Activated CD4-positive, alpha-beta T cell treated with anti-CD3 and anti-CD28 coated beads for 1 hour (primary cell): ENCODE measurements at regions not wholly inside any gene's neighbourhood (a gene's known extent, or its start where the extent isn't known, plus 50 kb on each side); places are given as distances from the start of the nearest gene placed in this dataset.

Source experiments
- DNase-seq: peaks from one replicate; pipeline ENCODE4 v3.0.0-alpha.2; 2020

- no peak for DNase-seq
Measured at GRCh38 chr2:64857581-64858471, 131.4 kb upstream of the SLC1A4 start.

GRCh38 chr2:64858541-64859311 lies 130.5 kb upstream of the SLC1A4 start:
- no peak for DNase-seq

- no peak for DNase-seq
Measured at GRCh38 chr2:64859312-64860212, 129.6 kb upstream of the SLC1A4 start.

DNA sequence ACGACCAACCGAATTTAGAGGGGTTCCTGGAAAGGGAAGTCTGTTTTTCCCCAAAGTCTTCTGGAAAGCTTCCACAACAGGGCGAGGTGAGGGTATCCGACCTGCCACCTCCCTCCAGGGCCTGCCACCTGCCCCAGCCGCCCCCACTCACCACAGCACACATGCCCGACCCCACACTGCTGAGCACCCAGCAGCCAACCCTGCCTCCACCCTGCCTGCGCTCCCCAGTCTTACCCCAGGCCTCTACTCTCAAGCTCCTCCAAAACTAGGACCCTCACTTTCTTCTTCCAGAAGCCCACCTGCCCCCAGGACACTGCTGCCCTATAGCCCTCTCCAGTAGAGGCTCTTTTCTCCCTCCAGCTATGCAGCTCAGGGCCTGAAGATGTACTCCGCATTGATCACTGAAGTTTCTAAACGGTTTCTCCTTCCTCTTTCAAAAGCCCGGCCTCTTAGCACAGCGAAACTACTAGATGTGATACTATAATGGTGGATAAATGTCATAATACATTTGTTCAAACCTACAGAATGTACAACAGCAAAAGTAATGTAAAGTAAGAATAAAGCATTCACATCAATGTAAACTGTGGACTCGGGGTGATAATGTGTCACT lies 128.8 kb upstream of the SLC1A4 start:
- DNase-seq = no peak

DNA sequence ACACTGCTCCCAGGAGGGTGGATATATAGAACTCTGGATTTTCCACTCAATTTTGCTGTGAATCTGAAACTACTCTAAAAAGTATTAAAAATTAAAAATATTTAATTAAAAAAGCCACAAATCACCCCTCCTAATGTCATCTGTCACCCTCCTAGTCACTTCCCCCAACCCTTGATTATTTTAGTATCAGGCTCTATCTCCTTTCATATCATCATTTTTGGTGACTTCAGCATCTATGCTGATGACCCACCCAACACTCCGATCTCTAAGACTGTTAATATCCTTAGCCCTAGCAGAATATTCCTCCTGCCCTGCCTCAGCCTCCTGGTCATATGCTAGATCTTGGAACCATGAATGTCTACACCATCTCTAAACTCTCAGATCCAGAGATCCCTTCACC lies 128.3 kb upstream of the SLC1A4 start:
- DNase-seq = no peak

GRCh38 chr2:64861452-64862397 lies 127.5 kb upstream of the SLC1A4 start:
- DNase-seq = no peak

DNA sequence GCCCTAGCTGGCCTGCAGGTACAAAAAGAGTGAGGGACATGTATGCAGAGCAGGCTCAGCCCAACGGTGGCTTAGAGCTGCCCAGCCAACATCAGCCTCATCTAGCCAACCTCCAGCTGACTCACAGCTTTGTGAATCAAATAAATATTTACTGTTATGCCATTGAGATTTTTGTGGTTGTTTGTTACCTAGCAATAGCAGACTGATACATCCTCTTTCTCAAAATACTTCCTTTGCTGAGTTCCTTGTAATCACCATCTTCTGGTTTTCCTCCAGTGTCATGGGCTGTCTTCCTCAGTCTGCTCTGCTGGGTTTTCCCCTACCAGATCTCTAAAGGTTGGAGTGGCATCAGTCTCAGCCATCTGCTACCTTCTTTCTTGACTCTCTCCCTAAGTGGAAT lies 126.6 kb upstream of the SLC1A4 start:
- DNase-seq = no peak

GRCh38 chr2:64863097-64863820 lies 125.9 kb upstream of the SLC1A4 start:
- no peak for DNase-seq

DNA sequence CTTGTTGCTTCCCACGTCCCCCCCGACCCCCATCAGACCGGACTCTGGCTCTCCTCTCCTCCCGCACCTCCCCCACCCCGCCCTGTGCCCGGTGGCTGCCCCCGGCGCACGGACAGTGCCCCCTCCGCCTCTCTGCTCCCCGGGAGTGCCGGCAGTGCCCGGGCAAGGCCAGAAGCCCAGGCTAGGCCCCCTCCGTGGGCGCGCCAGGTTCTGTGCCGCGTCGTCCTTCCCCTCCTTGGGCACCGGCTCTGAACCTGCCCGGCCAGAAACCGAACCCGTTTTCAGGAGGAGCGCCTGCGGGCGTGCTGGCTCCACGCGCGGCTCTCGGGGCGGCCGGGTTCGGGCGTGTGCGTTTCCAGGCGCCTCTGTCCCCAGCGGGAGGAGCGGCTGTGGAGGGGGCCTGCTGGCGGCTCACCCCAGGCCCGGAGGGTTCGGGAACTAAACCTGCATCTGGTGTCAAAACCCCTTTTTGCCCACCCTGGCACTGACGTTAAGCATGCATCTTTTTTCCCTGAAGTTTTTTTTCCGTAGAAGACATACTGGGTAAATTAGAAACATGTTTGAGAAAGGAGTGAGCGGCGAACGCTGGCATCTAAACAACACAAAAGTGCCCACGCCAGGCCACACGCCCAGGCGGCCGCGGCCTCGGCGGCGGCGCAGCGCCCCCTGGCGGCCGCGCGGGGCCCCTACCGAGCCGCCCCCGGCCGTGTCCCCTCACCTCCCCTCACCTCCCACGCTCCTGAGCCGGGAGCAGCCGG lies 123.9 kb upstream of the SLC1A4 start:
- DNase-seq = peak; percentile 52

GRCh38 chr2:64865831-64866345 lies 123.3 kb upstream of the SLC1A4 start:
- no peak for DNase-seq

- DNase-seq = no peak
Measured at GRCh38 chr2:64866797-64867196, 122.4 kb upstream of the SLC1A4 start.

DNA sequence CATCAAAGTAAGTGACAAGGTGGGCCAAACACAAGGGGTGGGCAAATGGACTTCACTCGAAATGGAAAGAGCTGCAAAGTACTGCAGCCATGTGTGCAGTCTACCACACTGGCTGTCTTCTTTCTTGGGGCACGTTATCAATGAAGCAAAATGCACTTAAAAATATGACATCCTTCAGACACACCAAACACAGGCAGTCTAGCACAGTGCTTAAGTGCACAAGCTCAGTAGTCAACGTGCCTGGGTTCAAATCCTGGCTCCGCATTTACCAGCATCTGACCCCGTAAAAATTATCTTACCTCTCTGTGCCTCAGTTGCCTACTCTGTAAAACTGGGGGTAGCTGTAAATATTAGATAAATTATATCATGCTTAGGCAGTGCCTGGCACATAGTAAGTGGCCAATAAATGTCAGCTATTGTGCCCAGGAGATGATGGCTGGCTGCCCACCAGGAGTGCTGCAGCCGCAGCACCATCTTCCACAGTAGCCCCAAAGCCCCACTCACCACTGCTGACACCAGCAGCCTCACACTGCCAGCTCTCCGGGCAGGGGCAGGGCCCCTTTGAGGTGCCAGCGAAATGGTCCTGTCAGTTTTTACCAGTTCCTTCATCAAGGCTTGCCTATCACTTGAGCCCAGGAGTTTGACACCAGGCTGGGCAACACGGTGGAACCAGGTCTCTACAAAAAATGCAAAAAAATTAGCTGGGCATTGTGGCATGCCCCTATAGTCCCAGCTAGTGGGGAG lies 121.8 kb upstream of the SLC1A4 start:
- DNase-seq = no peak

GRCh38 chr2:64869126-64869525 lies 120.1 kb upstream of the SLC1A4 start:
- DNase-seq = no peak

GRCh38 chr2:64873472-64873924 lies 115.7 kb upstream of the SLC1A4 start:
- DNase-seq = peak; percentile 69

DNA sequence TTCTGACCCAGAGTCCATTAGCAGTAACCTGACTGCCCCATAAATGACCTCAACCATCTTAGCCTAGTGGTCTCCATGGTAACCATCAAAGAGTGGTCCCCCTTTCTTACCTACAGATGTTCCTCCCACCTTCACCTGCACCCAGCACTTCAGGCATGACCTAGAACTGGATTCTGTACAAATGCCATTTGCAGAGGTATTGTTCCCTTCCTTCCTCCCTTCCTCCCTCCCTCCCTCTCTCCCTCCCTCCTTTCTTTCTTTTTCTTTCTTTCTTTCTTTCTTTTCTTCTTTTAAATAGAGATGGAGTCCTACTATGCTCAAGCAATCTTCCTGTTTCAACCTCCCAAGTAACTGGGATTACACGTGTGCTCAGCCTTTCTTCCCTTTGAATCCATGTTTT lies 114.6 kb upstream of the SLC1A4 start:
- no peak for DNase-seq

- DNase-seq = no peak
Measured at GRCh38 chr2:64875368-64875767, 113.8 kb upstream of the SLC1A4 start.

DNA sequence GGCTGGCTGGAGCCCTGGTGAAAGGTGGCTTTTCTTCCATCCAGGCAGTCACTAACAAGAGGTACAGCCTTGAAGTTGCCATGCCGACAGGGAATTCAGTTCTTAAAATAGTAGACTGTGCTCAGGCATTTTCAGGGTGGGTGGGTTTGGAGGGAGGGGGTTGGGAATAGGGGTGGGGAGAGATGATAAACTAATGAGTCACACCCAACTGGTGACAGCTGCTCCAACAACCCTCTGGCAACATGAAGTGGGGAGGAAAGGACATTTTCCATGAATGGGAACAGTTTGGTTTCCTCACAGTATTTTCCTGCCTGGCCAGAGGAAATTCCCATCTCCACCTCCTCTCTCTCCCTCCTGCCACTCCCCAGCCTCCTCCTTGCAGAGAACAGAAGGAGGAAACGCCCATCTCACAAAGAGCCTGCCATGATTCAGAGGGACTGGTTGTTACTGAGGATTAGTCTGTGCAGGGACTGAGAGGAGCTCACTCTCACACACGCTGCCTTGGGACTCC lies 113.0 kb upstream of the SLC1A4 start:
- no peak for DNase-seq

DNA sequence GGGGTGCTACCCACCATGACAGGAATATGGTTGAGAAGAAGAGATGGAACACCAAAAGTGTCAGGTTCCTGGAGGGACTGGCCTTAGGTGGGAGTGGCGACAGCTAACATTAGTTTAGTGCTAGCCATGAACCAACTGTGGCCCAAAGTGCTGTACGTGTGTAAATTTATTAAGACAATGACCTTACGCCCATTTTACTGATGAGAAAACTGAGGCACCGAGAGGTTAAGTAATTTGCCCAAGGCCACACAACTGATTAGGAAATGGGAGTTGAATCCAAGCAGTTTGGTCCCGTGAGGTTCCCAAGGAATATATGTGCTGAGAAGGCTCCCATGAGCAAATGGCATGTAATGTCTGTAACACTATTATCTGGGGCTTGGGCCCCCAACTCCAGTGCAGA lies 109.5 kb upstream of the SLC1A4 start:
- no peak for DNase-seq
